WTC11 (cell line): ENCODE measurements at regions not wholly inside any gene's neighbourhood (a gene's known extent, or its start where the extent isn't known, plus 50 kb on each side); places are given as distances from the start of the nearest gene placed in this dataset.

Source experiments
- ATAC-seq: fragments of 200-7000 bp; cut with Tn5 transposase; 2 replicates; pipeline ENCODE4 v1.10.0; 2021; ENCODE audit warnings: mild to moderate bottlenecking, moderate library complexity
- CTCF ChIA-PET: fragments of 300-600 bp; sonication (Branson Sonifier 250); formaldehyde crosslinking; loops from one replicate; lab custom pipeline; 2021; ENCODE audit warnings: antibody characterized with exemption; lab: Charles Lee
- POLR2A ChIA-PET: fragments of 350-600 bp; sonication (Branson Sonifier 250); formaldehyde crosslinking; loops from one replicate; lab custom pipeline; 2021; ENCODE audit warnings: antibody characterized with exemption; lab: Charles Lee
- DNase-seq: peaks from one replicate; pipeline ENCODE4 v3.0.0; 2021; ENCODE audit warnings: low spot score
- H3K27ac Mint-ChIP-seq: 2 replicates; pipeline ENCODE4 v1.8.0; 2021; ENCODE audit warnings: mixed read lengths
- H3K27me3 Mint-ChIP-seq: 2 replicates; pipeline ENCODE4 v1.8.0; 2021; ENCODE audit warnings: low read depth, mild to moderate bottlenecking, moderate library complexity, mixed read lengths
- H3K36me3 Mint-ChIP-seq: 2 replicates; pipeline ENCODE4 v1.8.0; 2021; ENCODE audit warnings: mixed read lengths
- H3K4me1 Mint-ChIP-seq: 2 replicates; pipeline ENCODE4 v1.8.0; 2022; ENCODE audit warnings: mixed read lengths
- H3K4me3 Mint-ChIP-seq: 2 replicates; pipeline ENCODE4 v1.8.0; 2021; ENCODE audit warnings: mild to moderate bottlenecking, moderate library complexity, mixed read lengths
- H3K9me3 Mint-ChIP-seq: 2 replicates; pipeline ENCODE4 v1.8.0; 2021; ENCODE audit warnings: mixed read lengths
- ESRRA ChIP-seq: sonication (generic); formaldehyde crosslinking; IDR thresholded peaks from 2 replicates; pipeline ENCODE4 v1.8.1; 2022; ENCODE audit warnings: mild to moderate bottlenecking, missing genetic modification reagents, borderline replicate concordance
- FOXJ3 ChIP-seq: sonication (generic); formaldehyde crosslinking; IDR thresholded peaks from 2 replicates; pipeline ENCODE4 v1.9.0; 2021; ENCODE audit warnings: missing genetic modification reagents, mild to moderate bottlenecking, borderline replicate concordance
- FOXP1 ChIP-seq: sonication (generic); formaldehyde crosslinking; IDR thresholded peaks from 2 replicates; pipeline ENCODE4 v1.8.0; 2022; ENCODE audit warnings: missing genetic modification reagents, mild to moderate bottlenecking, moderate library complexity, borderline replicate concordance
- MAX ChIP-seq: sonication (generic); formaldehyde crosslinking; IDR thresholded peaks from 2 replicates; pipeline ENCODE4 v1.8.0; 2022; ENCODE audit warnings: mild to moderate bottlenecking, missing genetic modification reagents
- NFATC4 ChIP-seq: fragments of 250-450 bp; sonication (Bioruptor Pico); IDR thresholded peaks from 2 replicates; pipeline ENCODE4 v1.9.0; 2021; ENCODE audit warnings: mild to moderate bottlenecking
- NFYB ChIP-seq: sonication (generic); formaldehyde crosslinking; conservative IDR thresholded peaks from 2 replicates; pipeline ENCODE4 v1.8.0; 2022; ENCODE audit warnings: low read depth, missing genetic modification reagents
- TCF7 ChIP-seq: sonication (generic); formaldehyde crosslinking; IDR thresholded peaks from 2 replicates; pipeline ENCODE4 v1.8.0; 2022; ENCODE audit warnings: mild to moderate bottlenecking, low read depth, missing genetic modification reagents, moderate library complexity
- ZNF138 ChIP-seq: sonication (generic); formaldehyde crosslinking; conservative IDR thresholded peaks from 2 replicates; pipeline ENCODE4 v1.8.1; 2022; ENCODE audit warnings: mild to moderate bottlenecking, moderate library complexity, missing genetic modification reagents
- ZNF232 ChIP-seq: sonication (generic); formaldehyde crosslinking; IDR thresholded peaks from 2 replicates; pipeline ENCODE4 v1.8.0; 2022; ENCODE audit warnings: mild to moderate bottlenecking, missing genetic modification reagents
- ZNF396 ChIP-seq: fragments of 250-450 bp; sonication (Bioruptor Pico); IDR thresholded peaks from 2 replicates; pipeline ENCODE4 v1.8.0; 2021; ENCODE audit warnings: mild to moderate bottlenecking, moderate library complexity, borderline replicate concordance
- ZNF512 ChIP-seq: sonication (generic); formaldehyde crosslinking; IDR thresholded peaks from 2 replicates; pipeline ENCODE4 v1.8.1; 2022; ENCODE audit warnings: missing genetic modification reagents, borderline replicate concordance
- ZNF671 ChIP-seq: fragments of 250-450 bp; sonication (Bioruptor Pico); IDR thresholded peaks from 2 replicates; pipeline ENCODE4 v1.8.0; 2021; ENCODE audit warnings: mild to moderate bottlenecking
- TF ChIP-seq, protein P1 (sequence below): sonication (generic); formaldehyde crosslinking; IDR thresholded peaks from 2 replicates; pipeline ENCODE4 v1.8.1; 2023; ENCODE audit warnings: mild to moderate bottlenecking, missing genetic modification reagents, moderate library complexity
- TF ChIP-seq, protein P2 (sequence below): fragments of 250-450 bp; sonication (Bioruptor Pico); IDR thresholded peaks from 2 replicates; pipeline ENCODE4 v1.8.0; 2021; ENCODE audit warnings: mild to moderate bottlenecking
- TF ChIP-seq, protein P3 (sequence below): sonication (generic); formaldehyde crosslinking; IDR thresholded peaks from 2 replicates; pipeline ENCODE4 v1.8.0; 2023; ENCODE audit warnings: missing genetic modification reagents, mild to moderate bottlenecking, borderline replicate concordance
- TF ChIP-seq, protein P4 (sequence below): fragments of 250-450 bp; sonication (Bioruptor Pico); IDR thresholded peaks from 2 replicates; pipeline ENCODE4 v1.9.0; 2021; ENCODE audit warnings: mild to moderate bottlenecking, borderline replicate concordance

DNA sequence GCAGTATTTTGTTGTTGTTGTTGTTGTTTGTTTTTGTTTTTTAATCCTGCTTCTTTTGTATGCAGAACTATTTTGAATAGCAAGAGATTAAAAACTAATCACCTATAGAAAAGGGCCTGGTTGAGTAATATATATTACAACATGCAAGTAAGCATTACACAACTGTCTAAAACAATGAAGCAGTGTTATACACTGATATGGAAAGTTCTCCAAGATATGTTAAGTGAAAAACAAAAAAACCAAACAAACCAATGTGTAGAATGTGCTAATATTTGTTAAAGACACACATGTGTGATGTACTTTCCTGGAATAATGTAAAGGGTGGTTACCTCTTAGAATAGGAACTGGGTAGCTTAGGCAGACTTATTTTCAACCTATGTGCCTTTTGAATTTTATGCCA, 117.4 kb downstream of the ZNF365 start:
- ChIA-PET CTCF (interaction anchor here (0.6 to 1.0 kb wide), 6 partner anchors 8 to 665 kb away, joined by 3 to 5 read pairs (median 4); no protein-coding TSS in a partner anchor), POLR2A (no interaction called here)
- H3K27ac Mint-ChIP-seq = no peak overlapping the region
- peaks cover 6% of the 10 kb centered on the region for H3K4me1 Mint-ChIP-seq
- H3K27me3 Mint-ChIP-seq = no peaks in the 10 kb centered on the region; the same call in 1 of the 2 replicates
- ATAC-seq (no peak), DNase-seq (no peak)
- H3K4me3 Mint-ChIP-seq = no peak overlapping the region
- no peaks in the 10 kb centered on the region for H3K36me3 Mint-ChIP-seq
- TF ChIP-seq, protein P1, sequence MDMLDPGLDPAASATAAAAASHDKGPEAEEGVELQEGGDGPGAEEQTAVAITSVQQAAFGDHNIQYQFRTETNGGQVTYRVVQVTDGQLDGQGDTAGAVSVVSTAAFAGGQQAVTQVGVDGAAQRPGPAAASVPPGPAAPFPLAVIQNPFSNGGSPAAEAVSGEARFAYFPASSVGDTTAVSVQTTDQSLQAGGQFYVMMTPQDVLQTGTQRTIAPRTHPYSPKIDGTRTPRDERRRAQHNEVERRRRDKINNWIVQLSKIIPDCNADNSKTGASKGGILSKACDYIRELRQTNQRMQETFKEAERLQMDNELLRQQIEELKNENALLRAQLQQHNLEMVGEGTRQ (CRISPR knock-in tag) = no peak
- TF ChIP-seq, protein P2, sequence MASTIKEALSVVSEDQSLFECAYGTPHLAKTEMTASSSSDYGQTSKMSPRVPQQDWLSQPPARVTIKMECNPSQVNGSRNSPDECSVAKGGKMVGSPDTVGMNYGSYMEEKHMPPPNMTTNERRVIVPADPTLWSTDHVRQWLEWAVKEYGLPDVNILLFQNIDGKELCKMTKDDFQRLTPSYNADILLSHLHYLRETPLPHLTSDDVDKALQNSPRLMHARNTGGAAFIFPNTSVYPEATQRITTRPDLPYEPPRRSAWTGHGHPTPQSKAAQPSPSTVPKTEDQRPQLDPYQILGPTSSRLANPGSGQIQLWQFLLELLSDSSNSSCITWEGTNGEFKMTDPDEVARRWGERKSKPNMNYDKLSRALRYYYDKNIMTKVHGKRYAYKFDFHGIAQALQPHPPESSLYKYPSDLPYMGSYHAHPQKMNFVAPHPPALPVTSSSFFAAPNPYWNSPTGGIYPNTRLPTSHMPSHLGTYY = no peak
- TF ChIP-seq ZNF232 (CRISPR knock-in tag) (no peak), ZNF512 (no peak), NFYB (CRISPR knock-in tag) (no peak), TCF7 (CRISPR knock-in tag) (no peak), FOXP1 (no peak), ZNF396 (CRISPR knock-in tag) (no peak)
- TF ChIP-seq, protein P3, sequence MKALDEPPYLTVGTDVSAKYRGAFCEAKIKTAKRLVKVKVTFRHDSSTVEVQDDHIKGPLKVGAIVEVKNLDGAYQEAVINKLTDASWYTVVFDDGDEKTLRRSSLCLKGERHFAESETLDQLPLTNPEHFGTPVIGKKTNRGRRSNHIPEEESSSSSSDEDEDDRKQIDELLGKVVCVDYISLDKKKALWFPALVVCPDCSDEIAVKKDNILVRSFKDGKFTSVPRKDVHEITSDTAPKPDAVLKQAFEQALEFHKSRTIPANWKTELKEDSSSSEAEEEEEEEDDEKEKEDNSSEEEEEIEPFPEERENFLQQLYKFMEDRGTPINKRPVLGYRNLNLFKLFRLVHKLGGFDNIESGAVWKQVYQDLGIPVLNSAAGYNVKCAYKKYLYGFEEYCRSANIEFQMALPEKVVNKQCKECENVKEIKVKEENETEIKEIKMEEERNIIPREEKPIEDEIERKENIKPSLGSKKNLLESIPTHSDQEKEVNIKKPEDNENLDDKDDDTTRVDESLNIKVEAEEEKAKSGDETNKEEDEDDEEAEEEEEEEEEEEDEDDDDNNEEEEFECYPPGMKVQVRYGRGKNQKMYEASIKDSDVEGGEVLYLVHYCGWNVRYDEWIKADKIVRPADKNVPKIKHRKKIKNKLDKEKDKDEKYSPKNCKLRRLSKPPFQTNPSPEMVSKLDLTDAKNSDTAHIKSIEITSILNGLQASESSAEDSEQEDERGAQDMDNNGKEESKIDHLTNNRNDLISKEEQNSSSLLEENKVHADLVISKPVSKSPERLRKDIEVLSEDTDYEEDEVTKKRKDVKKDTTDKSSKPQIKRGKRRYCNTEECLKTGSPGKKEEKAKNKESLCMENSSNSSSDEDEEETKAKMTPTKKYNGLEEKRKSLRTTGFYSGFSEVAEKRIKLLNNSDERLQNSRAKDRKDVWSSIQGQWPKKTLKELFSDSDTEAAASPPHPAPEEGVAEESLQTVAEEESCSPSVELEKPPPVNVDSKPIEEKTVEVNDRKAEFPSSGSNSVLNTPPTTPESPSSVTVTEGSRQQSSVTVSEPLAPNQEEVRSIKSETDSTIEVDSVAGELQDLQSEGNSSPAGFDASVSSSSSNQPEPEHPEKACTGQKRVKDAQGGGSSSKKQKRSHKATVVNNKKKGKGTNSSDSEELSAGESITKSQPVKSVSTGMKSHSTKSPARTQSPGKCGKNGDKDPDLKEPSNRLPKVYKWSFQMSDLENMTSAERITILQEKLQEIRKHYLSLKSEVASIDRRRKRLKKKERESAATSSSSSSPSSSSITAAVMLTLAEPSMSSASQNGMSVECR (CRISPR knock-in tag) = no peak
- TF ChIP-seq, protein P4, sequence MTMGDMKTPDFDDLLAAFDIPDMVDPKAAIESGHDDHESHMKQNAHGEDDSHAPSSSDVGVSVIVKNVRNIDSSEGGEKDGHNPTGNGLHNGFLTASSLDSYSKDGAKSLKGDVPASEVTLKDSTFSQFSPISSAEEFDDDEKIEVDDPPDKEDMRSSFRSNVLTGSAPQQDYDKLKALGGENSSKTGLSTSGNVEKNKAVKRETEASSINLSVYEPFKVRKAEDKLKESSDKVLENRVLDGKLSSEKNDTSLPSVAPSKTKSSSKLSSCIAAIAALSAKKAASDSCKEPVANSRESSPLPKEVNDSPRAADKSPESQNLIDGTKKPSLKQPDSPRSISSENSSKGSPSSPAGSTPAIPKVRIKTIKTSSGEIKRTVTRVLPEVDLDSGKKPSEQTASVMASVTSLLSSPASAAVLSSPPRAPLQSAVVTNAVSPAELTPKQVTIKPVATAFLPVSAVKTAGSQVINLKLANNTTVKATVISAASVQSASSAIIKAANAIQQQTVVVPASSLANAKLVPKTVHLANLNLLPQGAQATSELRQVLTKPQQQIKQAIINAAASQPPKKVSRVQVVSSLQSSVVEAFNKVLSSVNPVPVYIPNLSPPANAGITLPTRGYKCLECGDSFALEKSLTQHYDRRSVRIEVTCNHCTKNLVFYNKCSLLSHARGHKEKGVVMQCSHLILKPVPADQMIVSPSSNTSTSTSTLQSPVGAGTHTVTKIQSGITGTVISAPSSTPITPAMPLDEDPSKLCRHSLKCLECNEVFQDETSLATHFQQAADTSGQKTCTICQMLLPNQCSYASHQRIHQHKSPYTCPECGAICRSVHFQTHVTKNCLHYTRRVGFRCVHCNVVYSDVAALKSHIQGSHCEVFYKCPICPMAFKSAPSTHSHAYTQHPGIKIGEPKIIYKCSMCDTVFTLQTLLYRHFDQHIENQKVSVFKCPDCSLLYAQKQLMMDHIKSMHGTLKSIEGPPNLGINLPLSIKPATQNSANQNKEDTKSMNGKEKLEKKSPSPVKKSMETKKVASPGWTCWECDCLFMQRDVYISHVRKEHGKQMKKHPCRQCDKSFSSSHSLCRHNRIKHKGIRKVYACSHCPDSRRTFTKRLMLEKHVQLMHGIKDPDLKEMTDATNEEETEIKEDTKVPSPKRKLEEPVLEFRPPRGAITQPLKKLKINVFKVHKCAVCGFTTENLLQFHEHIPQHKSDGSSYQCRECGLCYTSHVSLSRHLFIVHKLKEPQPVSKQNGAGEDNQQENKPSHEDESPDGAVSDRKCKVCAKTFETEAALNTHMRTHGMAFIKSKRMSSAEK = no peak
- H3K9me3 Mint-ChIP-seq = no peaks in the 10 kb centered on the region

DNA sequence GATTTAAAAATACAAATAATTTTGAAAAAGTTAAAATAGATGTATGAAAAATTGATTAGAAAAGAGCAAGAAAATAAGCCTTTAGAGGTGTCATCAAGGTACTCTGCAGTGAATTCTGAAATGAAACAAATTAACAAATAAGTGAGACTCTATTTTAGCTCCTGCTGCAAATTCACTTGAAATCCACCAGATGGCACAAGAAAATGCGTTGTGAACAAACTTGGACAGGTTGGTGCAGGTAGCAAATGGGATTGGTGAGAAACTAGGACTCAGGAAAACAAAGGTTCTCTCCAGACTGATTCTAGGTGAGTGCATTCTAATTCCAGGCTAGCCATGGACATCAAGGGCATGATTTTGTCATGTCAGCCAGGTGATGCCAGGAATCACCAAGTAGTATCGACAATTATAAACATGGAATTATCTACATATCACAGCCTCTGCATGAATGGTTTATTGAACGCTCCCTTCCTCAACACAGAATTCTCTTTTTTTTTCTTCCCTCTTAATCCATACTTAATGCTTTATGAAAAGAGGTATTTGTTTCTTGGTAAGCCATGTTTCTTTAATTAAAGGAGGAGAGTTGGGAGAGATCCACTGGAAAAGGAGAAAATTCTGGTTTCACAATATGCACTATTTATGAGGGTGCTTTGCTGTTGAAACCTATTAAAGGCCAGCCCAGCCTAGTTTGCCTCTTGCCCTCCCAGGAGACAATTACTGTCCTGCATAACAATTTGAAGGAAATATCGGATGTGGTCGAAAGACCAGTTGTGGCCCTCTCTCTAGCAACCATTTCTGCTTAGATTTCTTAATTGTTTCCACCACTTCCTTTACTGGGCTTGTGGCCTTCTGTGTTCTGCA, 118.1 kb downstream of the ZNF365 start:
- CTCF ChIA-PET = interaction anchor here (0.6 to 1.0 kb wide), 6 partner anchors 9 to 664 kb away, joined by 3 to 5 read pairs (median 4); no protein-coding TSS in a partner anchor
- no peak overlapping the region for H3K4me3 Mint-ChIP-seq
- H3K27ac Mint-ChIP-seq = no peak overlapping the region
- no peaks in the 10 kb centered on the region; the same call in 1 of the 2 replicates for H3K27me3 Mint-ChIP-seq
- peaks cover 6% of the 10 kb centered on the region for H3K4me1 Mint-ChIP-seq
- H3K36me3 Mint-ChIP-seq = no peaks in the 10 kb centered on the region
- no peaks in the 10 kb centered on the region for H3K9me3 Mint-ChIP-seq
- ATAC-seq (peak; percentile 80), DNase-seq (no peak)
- POLR2A ChIA-PET = no interaction called here
- no peak for TF ChIP-seq NFATC4 (CRISPR knock-in tag)
- TF ChIP-seq FOXJ3 (CRISPR knock-in tag) = no peak
- no peak for TF ChIP-seq MAX (CRISPR knock-in tag)
- no peak for TF ChIP-seq ESRRA (CRISPR knock-in tag)
- no peak for TF ChIP-seq ZNF138 (CRISPR knock-in tag)
- TF ChIP-seq ZNF671 (CRISPR knock-in tag) = no peak
- TF ChIP-seq, protein P4 = no peak
